NCI-H2029 (cell line): ENCODE measurements at regions not wholly inside any gene's neighbourhood (a gene's known extent, or its start where the extent isn't known, plus 50 kb on each side); places are given as distances from the start of the nearest gene placed in this dataset.
"Not testable (repeated sequence)": the region's sequence is repeated elsewhere in the genome, so short reads cannot be mapped to it uniquely, and the experiment has no call there.

Experiments
- DNase-seq: peaks from one replicate; lab custom pipeline; 2025; lab: John Stamatoyannopoulos, UW

- no peak for DNase-seq
These were observed 426.9 kb downstream of the NR4A2 start for GRCh38 chr2:155905657-155906056.

GRCh38 chr2:155904720-155905119 is 427.8 kb downstream of the NR4A2 start:
- DNase-seq, result no peak

- DNase-seq, result no peak
These were observed 429.9 kb downstream of the NR4A2 start for GRCh38 chr2:155902635-155903034.

GRCh38 chr2:155895016-155895415 is 437.5 kb downstream of the NR4A2 start:
- no peak for DNase-seq

- DNase-seq, result not testable (repeated sequence)
These were observed 452.1 kb downstream of the NR4A2 start for GRCh38 chr2:155880382-155880781.

- not testable (repeated sequence) for DNase-seq
These were observed 452.6 kb downstream of the NR4A2 start for GRCh38 chr2:155879900-155880299.

- DNase-seq, result no peak
These were observed 460.1 kb downstream of the NR4A2 start for GRCh38 chr2:155872396-155872795.

GRCh38 chr2:155871940-155872339 is 460.6 kb downstream of the NR4A2 start:
- no peak for DNase-seq

GRCh38 chr2:155867564-155867963 is 465.0 kb downstream of the NR4A2 start:
- no peak for DNase-seq

- DNase-seq, result no peak
These were observed 466.0 kb downstream of the NR4A2 start for GRCh38 chr2:155866477-155866876.

- DNase-seq, result no peak
These were observed 480.4 kb downstream of the NR4A2 start for GRCh38 chr2:155852156-155852555.

- no peak for DNase-seq
These were observed 486.3 kb downstream of the NR4A2 start for GRCh38 chr2:155846259-155846658.

- no peak for DNase-seq
These were observed 488.1 kb downstream of the NR4A2 start for GRCh38 chr2:155844461-155844860.

GRCh38 chr2:155842103-155842502 is 490.4 kb downstream of the NR4A2 start:
- no peak for DNase-seq

GRCh38 chr2:155841442-155841841 is 491.1 kb downstream of the NR4A2 start:
- DNase-seq, result no peak

GRCh38 chr2:155840661-155841060 is 491.9 kb downstream of the NR4A2 start:
- DNase-seq, result no peak

GRCh38 chr2:155839991-155840390 is 492.5 kb downstream of the NR4A2 start:
- no peak for DNase-seq

- no peak for DNase-seq
These were observed 493.1 kb downstream of the NR4A2 start for GRCh38 chr2:155839436-155839835.

- DNase-seq, result no peak
These were observed 496.1 kb downstream of the NR4A2 start for GRCh38 chr2:155836439-155836838.

GRCh38 chr2:155830817-155831579 is 501.5 kb downstream of the NR4A2 start:
- DNase-seq, result no peak

- no peak for DNase-seq
These were observed 502.2 kb downstream of the NR4A2 start for GRCh38 chr2:155830351-155830750.

GRCh38 chr2:155825876-155826275 is 506.6 kb downstream of the NR4A2 start:
- no peak for DNase-seq

- DNase-seq, result peak; percentile 6
These were observed 516.7 kb downstream of the NR4A2 start for GRCh38 chr2:155815851-155816250.

- DNase-seq, result no peak
These were observed 517.2 kb downstream of the NR4A2 start for GRCh38 chr2:155815275-155815674.
